NOMO-1 treated with DMSO at 0.1 percent for 48 hours (cell line): ENCODE measurements at regions not wholly inside any gene's neighbourhood (a gene's known extent, or its start where the extent isn't known, plus 50 kb on each side); places are given as distances from the start of the nearest gene placed in this dataset.

Experiments
- DNase-seq: peaks from one replicate; lab custom pipeline; 2025; ENCODE audit not compliant: unreplicated experiment; lab: John Stamatoyannopoulos, UW

DNA sequence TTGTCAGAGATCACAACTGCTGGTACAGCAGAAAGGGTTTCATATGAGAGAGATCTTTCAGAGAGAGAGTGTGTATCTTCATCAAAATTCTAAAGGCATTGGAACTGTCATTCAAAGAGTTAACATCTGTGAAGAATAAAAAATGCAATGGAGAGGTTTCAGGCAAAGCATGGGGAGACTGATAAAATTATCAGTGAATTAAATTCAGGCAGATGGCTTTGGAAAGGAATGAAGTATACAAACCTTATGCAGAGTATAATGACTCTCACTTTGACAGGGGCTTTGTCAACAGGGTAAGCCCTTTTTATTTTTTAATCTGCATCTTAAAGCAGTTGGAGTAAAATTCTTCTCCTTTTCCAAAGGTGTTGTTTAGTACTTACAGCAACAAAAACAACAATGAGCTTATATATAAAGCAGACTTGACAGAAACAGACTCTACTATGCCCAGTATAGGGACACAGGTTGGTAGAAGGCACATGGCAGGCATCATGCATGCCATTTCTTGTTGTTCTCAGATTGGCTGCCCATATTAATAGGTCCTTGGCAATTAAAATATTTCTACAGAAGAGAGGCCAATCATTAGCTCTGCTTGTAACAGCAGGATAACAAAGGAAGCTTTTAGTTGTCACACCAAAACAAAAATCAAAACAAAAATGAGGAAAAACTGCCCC is 54.9 kb upstream of the NXPH1 start:
- DNase-seq, result no peak

- DNase-seq, result no peak
Measured at GRCh38 chr7:8379264-8379663, 54.1 kb upstream of the NXPH1 start.

DNA sequence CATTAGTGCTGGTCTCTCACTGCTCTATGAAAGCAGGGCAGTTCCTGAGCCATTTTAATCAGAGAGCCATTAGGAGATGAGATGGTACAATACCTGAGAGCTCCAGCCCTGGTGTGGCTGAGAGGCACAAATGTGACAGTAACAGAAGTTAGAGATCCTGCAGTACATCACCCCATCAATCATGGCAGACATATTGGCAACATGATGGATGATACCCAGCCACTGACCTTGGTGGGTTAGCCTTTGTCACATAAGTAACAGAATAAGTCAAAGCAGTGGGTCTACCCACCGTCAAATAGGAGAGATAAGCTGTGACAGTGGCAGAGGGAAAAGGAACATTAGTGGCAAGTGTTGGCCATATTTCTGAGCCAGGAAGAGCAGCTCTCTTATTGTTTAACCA is 53.3 kb upstream of the NXPH1 start:
- DNase-seq, result no peak

GRCh38 chr7:8382004-8382730 is 51.2 kb upstream of the NXPH1 start:
- no peak for DNase-seq
